ENCODE measurements at regions not wholly inside any gene's neighbourhood (a gene's known extent, or its start where the extent isn't known, plus 50 kb on each side); places are given as distances from the start of the nearest gene placed in this dataset.

- Histone ChIP-seq H3F3A (ENCODE audit: control insufficient read depth, insufficient read depth) (peaks cover 2% of the 10 kb centered on the region; the same call in 1 of the 2 replicates), H3K9me2 (replicated peaks; ENCODE audit: control insufficient read depth, low read length) (no peaks in the 10 kb centered on the region), H3K4me2 (ENCODE audit: low read length) (no peak overlapping the region), H3K36me3 (ENCODE audit: control insufficient read depth, low read length) (no peaks in the 10 kb centered on the region), H4K20me1 (ENCODE audit: control insufficient read depth, insufficient read depth, low read depth, low read length) (no peaks in the 10 kb centered on the region), H3K4me1 (ENCODE audit: control insufficient read depth, low read length) (peaks cover 19% of the 10 kb centered on the region), H3K27me3 (ENCODE audit: control insufficient read depth, low read length) (no peaks in the 10 kb centered on the region), H3K4me3 (ENCODE audit: low read length) (no peak overlapping the region), H3K79me2 (ENCODE audit: control insufficient read depth, low read length) (no peaks in the 10 kb centered on the region), H3K27ac (ENCODE audit: low read depth, low read length) (no peak overlapping the region), H3K9me3 (ENCODE audit: control insufficient read depth, insufficient read depth, low read length) (no peaks in the 10 kb centered on the region)
- no peak for TF ChIP-seq CTCF (IDR thresholded peaks at IDR 0.05; ENCODE audit: low read depth, low read length, poor library complexity, severe bottlenecking)
- TF ChIP-seq EZH2phosphoT487 (IDR thresholded peaks at IDR 0.05; ENCODE audit: borderline replicate concordance, low read length): no peak
Measured at GRCh38 chr9:126754436-126755316, 50.2 kb upstream of the ZBTB43 start.
